GM18499 (cell line): ENCODE measurements at regions not wholly inside any gene's neighbourhood (a gene's known extent, or its start where the extent isn't known, plus 50 kb on each side); places are given as distances from the start of the nearest gene placed in this dataset.
"Not testable (repeated sequence)": the region's sequence is repeated elsewhere in the genome, so short reads cannot be mapped to it uniquely, and the experiment has no call there.

Experiments
- ATAC-seq: cut with Tn5 transposase; IDR thresholded peaks from one replicate; pipeline ENCODE4 v1.9.1; 2021; ENCODE audit warnings: moderate number of reproducible peaks; ENCODE audit not compliant: insufficient read depth, unreplicated experiment

- ATAC-seq = no peak
Measured at GRCh38 chr7:22066522-22066921, 120.8 kb upstream of the CDCA7L start.

GRCh38 chr7:22064816-22065215 lies 119.1 kb upstream of the CDCA7L start:
- ATAC-seq = no peak

- no peak for ATAC-seq
Measured at GRCh38 chr7:22061775-22062174, 116.1 kb upstream of the CDCA7L start.

- ATAC-seq = no peak
Measured at GRCh38 chr7:22060863-22061262, 115.2 kb upstream of the CDCA7L start.

- no peak for ATAC-seq
Measured at GRCh38 chr7:22060197-22060596, 114.5 kb upstream of the CDCA7L start.

GRCh38 chr7:22055226-22055625 lies 109.5 kb upstream of the CDCA7L start:
- no peak for ATAC-seq

GRCh38 chr7:22052674-22053365 lies 107.1 kb upstream of the CDCA7L start:
- no peak for ATAC-seq

- no peak for ATAC-seq
Measured at GRCh38 chr7:22051886-22052673, 106.4 kb upstream of the CDCA7L start.

- ATAC-seq = no peak
Measured at GRCh38 chr7:22049766-22050500, 104.2 kb upstream of the CDCA7L start.

- ATAC-seq = no peak
Measured at GRCh38 chr7:22043367-22043766, 97.7 kb upstream of the CDCA7L start.

- ATAC-seq = no peak
Measured at GRCh38 chr7:22040923-22041595, 95.4 kb upstream of the CDCA7L start.

- ATAC-seq = no peak
Measured at GRCh38 chr7:22039670-22040069, 94.0 kb upstream of the CDCA7L start.

GRCh38 chr7:22032356-22032755 lies 86.7 kb upstream of the CDCA7L start:
- ATAC-seq = not testable (repeated sequence)

GRCh38 chr7:22028656-22029055 lies 83.0 kb upstream of the CDCA7L start:
- ATAC-seq = not testable (repeated sequence)

GRCh38 chr7:22027475-22027874 lies 81.8 kb upstream of the CDCA7L start:
- ATAC-seq = no peak

- no peak for ATAC-seq
Measured at GRCh38 chr7:22025983-22026382, 80.3 kb upstream of the CDCA7L start.

GRCh38 chr7:22025075-22025474 lies 79.4 kb upstream of the CDCA7L start:
- no peak for ATAC-seq

GRCh38 chr7:22019931-22020330 lies 74.2 kb upstream of the CDCA7L start:
- ATAC-seq = no peak

GRCh38 chr7:22016507-22016906 lies 70.8 kb upstream of the CDCA7L start:
- no peak for ATAC-seq

GRCh38 chr7:22013711-22014110 lies 68.0 kb upstream of the CDCA7L start:
- ATAC-seq = no peak

GRCh38 chr7:22008683-22009082 lies 63.0 kb upstream of the CDCA7L start:
- no peak for ATAC-seq
